ENCODE measurements at regions not wholly inside any gene's neighbourhood (a gene's known extent, or its start where the extent isn't known, plus 50 kb on each side); places are given as distances from the start of the nearest gene placed in this dataset.

GRCh38 chr9:134487066-134487710 is 154.4 kb upstream of the COL5A1 start:
- no peak for TF ChIP-seq POLR2AphosphoS5 (IDR thresholded peaks at IDR 0.05; ENCODE audit: low read depth, low read length)
- TF ChIP-seq REST (IDR thresholded peaks at IDR 0.05; ENCODE audit: insufficient read depth in 1 of 2, low read depth in 2 of 2, low read length in 2 of 2) = no peak
- no peak for TF ChIP-seq FOXP2 (optimal IDR thresholded peaks at IDR 0.05; ENCODE audit: borderline replicate concordance, extremely low read depth, extremely low read length, insufficient read depth)
- TF ChIP-seq SIN3A (IDR thresholded peaks at IDR 0.05; ENCODE audit: borderline replicate concordance, insufficient read depth, low read length) = no peak
- TF ChIP-seq TAF1 (IDR thresholded peaks at IDR 0.05; ENCODE audit: borderline replicate concordance, insufficient read depth, low read length) = no peak

GRCh38 chr9:134488331-134489280 is 153.0 kb upstream of the COL5A1 start:
- no peak for TF ChIP-seq SIN3A (IDR thresholded peaks at IDR 0.05; ENCODE audit: borderline replicate concordance, insufficient read depth, low read length)
- TF ChIP-seq TAF1 (IDR thresholded peaks at IDR 0.05; ENCODE audit: borderline replicate concordance, insufficient read depth, low read length) = no peak
- TF ChIP-seq REST (IDR thresholded peaks at IDR 0.05; ENCODE audit: insufficient read depth in 1 of 2, low read depth in 2 of 2, low read length in 2 of 2) = no peak
- no peak for TF ChIP-seq POLR2AphosphoS5 (IDR thresholded peaks at IDR 0.05; ENCODE audit: low read depth, low read length)
- no peak for TF ChIP-seq FOXP2 (optimal IDR thresholded peaks at IDR 0.05; ENCODE audit: borderline replicate concordance, extremely low read depth, extremely low read length, insufficient read depth)

- TF ChIP-seq TAF1 (IDR thresholded peaks at IDR 0.05; ENCODE audit: borderline replicate concordance, insufficient read depth, low read length) (no peak), REST (IDR thresholded peaks at IDR 0.05; ENCODE audit: insufficient read depth in 1 of 2, low read depth in 2 of 2, low read length in 2 of 2) (no peak), SIN3A (IDR thresholded peaks at IDR 0.05; ENCODE audit: borderline replicate concordance, insufficient read depth, low read length) (no peak), FOXP2 (optimal IDR thresholded peaks at IDR 0.05; ENCODE audit: borderline replicate concordance, extremely low read depth, extremely low read length, insufficient read depth) (no peak), POLR2AphosphoS5 (IDR thresholded peaks at IDR 0.05; ENCODE audit: low read depth, low read length) (no peak)
Measured at GRCh38 chr9:134489621-134490408, 151.8 kb upstream of the COL5A1 start.

- TF ChIP-seq REST (IDR thresholded peaks at IDR 0.05; ENCODE audit: insufficient read depth in 1 of 2, low read depth in 2 of 2, low read length in 2 of 2) (no peak), FOXP2 (optimal IDR thresholded peaks at IDR 0.05; ENCODE audit: borderline replicate concordance, extremely low read depth, extremely low read length, insufficient read depth) (no peak), TAF1 (IDR thresholded peaks at IDR 0.05; ENCODE audit: borderline replicate concordance, insufficient read depth, low read length) (no peak), POLR2AphosphoS5 (IDR thresholded peaks at IDR 0.05; ENCODE audit: low read depth, low read length) (no peak), SIN3A (IDR thresholded peaks at IDR 0.05; ENCODE audit: borderline replicate concordance, insufficient read depth, low read length) (no peak)
Measured at GRCh38 chr9:134490446-134490845, 151.2 kb upstream of the COL5A1 start.

Measured in PFSK-1 (cell line).